Thyroid gland (tissue), 4 donors: ENCODE measurements at regions not wholly inside any gene's neighbourhood (a gene's known extent, or its start where the extent isn't known, plus 50 kb on each side); places are given as distances from the start of the nearest gene placed in this dataset.

Experiments
- DNase-seq, 2 donors: peaks; one replicate each; pipeline ENCODE4 v3.0.0-alpha.2; 2019
- H3K27ac ChIP-seq, 3 donors: fragments of 200-600 bp; sonication (generic); 1 replicate in 2 of 3; 2 replicates in 1 of 3; pipeline ENCODE4 v1.5.1; 2016 to 2019; ENCODE audit warnings: mild to moderate bottlenecking in 1 of 3, moderate library complexity in 1 of 3
- H3K27me3 ChIP-seq: fragments of 200-600 bp; sonication (generic); one replicate; pipeline ENCODE4 v1.5.1; 2019
- H3K36me3 ChIP-seq, 2 donors: fragments of 200-600 bp; sonication (generic); one replicate each; pipeline ENCODE4 v1.5.1; 2016 to 2019
- H3K4me1 ChIP-seq, 2 donors: fragments of 200-600 bp; sonication (generic); one replicate each; pipeline ENCODE4 v1.5.1; 2017 to 2019
- H3K4me3 ChIP-seq, 3 donors: fragments of 200-600 bp; sonication (generic); replicated peaks in 1 of 3; 1 replicate in 2 of 3; 2 replicates in 1 of 3; pipeline ENCODE4 v1.5.1; 2016; ENCODE audit warnings: mild to moderate bottlenecking in 1 of 3
- H3K9me3 ChIP-seq: fragments of 200-600 bp; sonication (generic); one replicate; pipeline ENCODE4 v1.5.1; 2017
- CTCF ChIP-seq, 6 experiments: fragments of 200-600 bp in 3 of 6; fragments of 450-650 bp in 3 of 6; sonication (generic) in 3 of 6; IDR thresholded peaks; one replicate each; pipeline ENCODE4 v1.5.1; 2016 to 2019; ENCODE audit warnings: antibody characterized with exemption in 6 of 6, mild to moderate bottlenecking in 2 of 6, inconsistent platforms in 1 of 6, moderate library complexity in 1 of 6
- POLR2A ChIP-seq, 2 donors: fragments of 450-650 bp; IDR thresholded peaks; one replicate each; pipeline ENCODE4 v1.6.1; 2017; ENCODE audit warnings: antibody characterized with exemption in 2 of 2, mild to moderate bottlenecking in 2 of 2, moderate library complexity in 1 of 2
- WGBS, 2 donors: methylation state at CpG; one replicate each; pipeline ENCODE4 v1.1.5; 2017; 5-methylcytosine and 5-hydroxymethylcytosine counted together
- intact Hi-C: fragments of 100-400 bp; cut with DNase I; formaldehyde crosslinking; loops from one replicate; pipeline ENCODE4 v1.15.1; 2023

GRCh38 chr1:112165375-112165774 is 175.9 kb upstream of the KCND3 start:
- Histone ChIP-seq H3K27me3 (no peaks in the 10 kb centered on the region), H3K27ac (no peak overlapping the region), H3K4me3 (no peak overlapping the region), H3K36me3 (no peaks in the 10 kb centered on the region), H3K4me1 (no peaks in the 10 kb centered on the region), H3K9me3 (no peaks in the 10 kb centered on the region)
- no peak for TF ChIP-seq CTCF (IDR thresholded peaks at IDR 0.05)
- no peak for TF ChIP-seq POLR2A (IDR thresholded peaks at IDR 0.05)
- 50 to 58% methylated on average over 3 of the region's 3 CpGs for WGBS, 2 donors
- DNase-seq, result no peak
- intact Hi-C loops, result no loop called here

- Histone ChIP-seq H3K9me3 (no peaks in the 10 kb centered on the region), H3K36me3 (no peaks in the 10 kb centered on the region), H3K4me1 (no peaks in the 10 kb centered on the region), H3K4me3 (no peak overlapping the region), H3K27me3 (no peaks in the 10 kb centered on the region), H3K27ac (no peak overlapping the region)
- DNase-seq, result no peak
- no peak for TF ChIP-seq POLR2A (IDR thresholded peaks at IDR 0.05)
- no peak for TF ChIP-seq CTCF (IDR thresholded peaks at IDR 0.05)
- intact Hi-C loops, result no loop called here
Measured at GRCh38 chr1:112169517-112169916, 180.0 kb upstream of the KCND3 start.

GRCh38 chr1:112172294-112172882 is 182.9 kb upstream of the KCND3 start:
- 7 to 21% methylated on average over 2 of the region's 2 CpGs for WGBS, 2 donors
- Histone ChIP-seq H3K4me3 (no peak overlapping the region), H3K36me3 (no peaks in the 10 kb centered on the region), H3K27me3 (no peaks in the 10 kb centered on the region), H3K9me3 (no peaks in the 10 kb centered on the region), H3K4me1 (no peaks in the 10 kb centered on the region), H3K27ac (no peak overlapping the region)
- intact Hi-C loops, result no loop called here
- peak; percentile 4 to 14 for DNase-seq
- TF ChIP-seq CTCF (IDR thresholded peaks at IDR 0.05) (no peak), POLR2A (IDR thresholded peaks at IDR 0.05) (no peak)

- H3K27ac ChIP-seq, result no peak overlapping the region
Measured at GRCh38 chr1:112177314-112177713, 187.8 kb upstream of the KCND3 start.

GRCh38 chr1:112188611-112189010 is 199.1 kb upstream of the KCND3 start:
- Histone ChIP-seq H3K9me3 (no peaks in the 10 kb centered on the region), H3K4me3 (no peak overlapping the region), H3K36me3 (no peaks in the 10 kb centered on the region), H3K27ac (no peak overlapping the region), H3K27me3 (no peaks in the 10 kb centered on the region), H3K4me1 (no peaks in the 10 kb centered on the region)
- intact Hi-C loops, result no loop called here
- no peak for TF ChIP-seq POLR2A (IDR thresholded peaks at IDR 0.05)
- no peak for TF ChIP-seq CTCF (IDR thresholded peaks at IDR 0.05)
- no peak for DNase-seq

More at GRCh38 chr1:112177314-112177713, 187.8 kb upstream of the KCND3 start:
- Histone ChIP-seq H3K4me3 (no peak overlapping the region), H3K36me3 (no peaks in the 10 kb centered on the region), H3K27me3 (no peaks in the 10 kb centered on the region), H3K4me1 (no peaks in the 10 kb centered on the region), H3K9me3 (no peaks in the 10 kb centered on the region)
- 66% methylated on average over 6 of the region's 6 CpGs for WGBS, 2 donors
- no peak for TF ChIP-seq CTCF (IDR thresholded peaks at IDR 0.05)
- no peak for TF ChIP-seq POLR2A (IDR thresholded peaks at IDR 0.05)
- no peak for DNase-seq
- intact Hi-C loops, result no loop called here
